ENCODE measurements at regions not wholly inside any gene's neighbourhood (a gene's known extent, or its start where the extent isn't known, plus 50 kb on each side); places are given as distances from the start of the nearest gene placed in this dataset.

DNA sequence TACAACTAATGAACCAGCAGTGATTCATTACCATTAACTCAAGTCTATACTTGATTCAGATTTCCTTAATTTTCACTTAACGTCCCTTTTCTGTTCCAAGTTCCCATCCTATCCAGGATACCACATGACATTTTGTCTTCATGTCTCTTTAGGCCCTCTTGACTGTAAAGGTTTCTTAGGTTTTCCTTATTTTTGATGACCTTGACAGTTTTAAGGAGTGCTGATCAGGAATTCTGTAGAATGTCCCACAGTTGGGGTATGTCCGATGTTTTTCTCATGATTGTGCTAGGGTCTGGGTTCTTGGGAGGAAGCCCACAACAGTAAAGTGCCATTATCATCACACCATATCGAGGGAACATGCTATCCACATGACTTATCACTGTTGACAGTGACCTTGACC is 162.7 kb downstream of the PTPN20 start:
- CTCF ChIA-PET, result no interaction called here
- in situ Hi-C loops (cut with HindIII; ENCODE audit: low pct_unique_long_range_greater_than_20kb, low sequenced_read_pairs), result no loop called here
- no peaks in the 10 kb centered on the region for H3K9me3 ChIP-seq (ENCODE audit: control insufficient read depth, insufficient read depth, low read depth, low read length)

DNA sequence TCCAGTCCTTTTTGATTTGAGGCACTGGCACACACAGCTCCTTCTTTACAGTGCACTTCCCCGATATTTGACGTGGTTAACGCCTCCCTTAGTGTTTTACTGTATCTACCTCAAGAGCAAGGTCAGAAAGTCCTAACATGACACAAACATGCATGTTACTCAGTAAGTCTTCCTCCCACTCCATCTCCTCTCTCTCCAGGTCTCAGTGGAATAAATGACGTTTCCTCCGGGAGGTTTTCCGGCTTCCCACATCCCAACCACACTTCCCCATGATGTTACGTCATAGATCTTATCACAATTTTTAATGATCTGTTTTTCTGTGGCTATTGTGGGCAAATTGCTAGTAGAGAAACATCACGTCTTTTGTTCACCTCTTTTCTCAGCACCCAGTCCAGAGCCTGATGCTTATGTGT is 165.7 kb downstream of the PTPN20 start:
- CTCF ChIA-PET, result no interaction called here
- Histone ChIP-seq H3K4me1 (ENCODE audit: control insufficient read depth, insufficient read depth, low read length) (no peaks in the 10 kb centered on the region), H3K9me3 (ENCODE audit: control insufficient read depth, insufficient read depth, low read depth, low read length) (no peaks in the 10 kb centered on the region), H3K36me3 (ENCODE audit: control insufficient read depth, insufficient read depth, low read length) (no peaks in the 10 kb centered on the region), H3K27ac (ENCODE audit: low read length) (no peak overlapping the region), H3K4me3 (ENCODE audit: low read depth in 2 of 2, low read length in 2 of 2) (no peak overlapping the region), H3K27me3 (ENCODE audit: control insufficient read depth, insufficient read depth, low read length) (peaks cover 13% of the 10 kb centered on the region; the same call in 1 of the 2 replicates)
- no TSS peak for BruUV-seq (replicated peaks)
- no peak for DNase-seq (ENCODE audit: low read depth, low spot score)
- POLR2A ChIA-PET, result no interaction called here
- TF ChIP-seq, protein P1, sequence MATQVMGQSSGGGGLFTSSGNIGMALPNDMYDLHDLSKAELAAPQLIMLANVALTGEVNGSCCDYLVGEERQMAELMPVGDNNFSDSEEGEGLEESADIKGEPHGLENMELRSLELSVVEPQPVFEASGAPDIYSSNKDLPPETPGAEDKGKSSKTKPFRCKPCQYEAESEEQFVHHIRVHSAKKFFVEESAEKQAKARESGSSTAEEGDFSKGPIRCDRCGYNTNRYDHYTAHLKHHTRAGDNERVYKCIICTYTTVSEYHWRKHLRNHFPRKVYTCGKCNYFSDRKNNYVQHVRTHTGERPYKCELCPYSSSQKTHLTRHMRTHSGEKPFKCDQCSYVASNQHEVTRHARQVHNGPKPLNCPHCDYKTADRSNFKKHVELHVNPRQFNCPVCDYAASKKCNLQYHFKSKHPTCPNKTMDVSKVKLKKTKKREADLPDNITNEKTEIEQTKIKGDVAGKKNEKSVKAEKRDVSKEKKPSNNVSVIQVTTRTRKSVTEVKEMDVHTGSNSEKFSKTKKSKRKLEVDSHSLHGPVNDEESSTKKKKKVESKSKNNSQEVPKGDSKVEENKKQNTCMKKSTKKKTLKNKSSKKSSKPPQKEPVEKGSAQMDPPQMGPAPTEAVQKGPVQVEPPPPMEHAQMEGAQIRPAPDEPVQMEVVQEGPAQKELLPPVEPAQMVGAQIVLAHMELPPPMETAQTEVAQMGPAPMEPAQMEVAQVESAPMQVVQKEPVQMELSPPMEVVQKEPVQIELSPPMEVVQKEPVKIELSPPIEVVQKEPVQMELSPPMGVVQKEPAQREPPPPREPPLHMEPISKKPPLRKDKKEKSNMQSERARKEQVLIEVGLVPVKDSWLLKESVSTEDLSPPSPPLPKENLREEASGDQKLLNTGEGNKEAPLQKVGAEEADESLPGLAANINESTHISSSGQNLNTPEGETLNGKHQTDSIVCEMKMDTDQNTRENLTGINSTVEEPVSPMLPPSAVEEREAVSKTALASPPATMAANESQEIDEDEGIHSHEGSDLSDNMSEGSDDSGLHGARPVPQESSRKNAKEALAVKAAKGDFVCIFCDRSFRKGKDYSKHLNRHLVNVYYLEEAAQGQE (IDR thresholded peaks at IDR 0.05; ENCODE audit: insufficient read depth in 1 of 2, low read depth in 2 of 2, low read length in 1 of 2), result no peak
- no peak for TF ChIP-seq POLR2AphosphoS5 (IDR thresholded peaks at IDR 0.05; ENCODE audit: low read depth, low read length)
- no peak for TF ChIP-seq SIN3A (IDR thresholded peaks at IDR 0.05; ENCODE audit: borderline replicate concordance, insufficient read depth, low read depth, low read length)
- TF ChIP-seq TCF7L2 (IDR thresholded peaks at IDR 0.05; ENCODE audit: low read depth, low read length), result no peak
- TF ChIP-seq, protein P2, sequence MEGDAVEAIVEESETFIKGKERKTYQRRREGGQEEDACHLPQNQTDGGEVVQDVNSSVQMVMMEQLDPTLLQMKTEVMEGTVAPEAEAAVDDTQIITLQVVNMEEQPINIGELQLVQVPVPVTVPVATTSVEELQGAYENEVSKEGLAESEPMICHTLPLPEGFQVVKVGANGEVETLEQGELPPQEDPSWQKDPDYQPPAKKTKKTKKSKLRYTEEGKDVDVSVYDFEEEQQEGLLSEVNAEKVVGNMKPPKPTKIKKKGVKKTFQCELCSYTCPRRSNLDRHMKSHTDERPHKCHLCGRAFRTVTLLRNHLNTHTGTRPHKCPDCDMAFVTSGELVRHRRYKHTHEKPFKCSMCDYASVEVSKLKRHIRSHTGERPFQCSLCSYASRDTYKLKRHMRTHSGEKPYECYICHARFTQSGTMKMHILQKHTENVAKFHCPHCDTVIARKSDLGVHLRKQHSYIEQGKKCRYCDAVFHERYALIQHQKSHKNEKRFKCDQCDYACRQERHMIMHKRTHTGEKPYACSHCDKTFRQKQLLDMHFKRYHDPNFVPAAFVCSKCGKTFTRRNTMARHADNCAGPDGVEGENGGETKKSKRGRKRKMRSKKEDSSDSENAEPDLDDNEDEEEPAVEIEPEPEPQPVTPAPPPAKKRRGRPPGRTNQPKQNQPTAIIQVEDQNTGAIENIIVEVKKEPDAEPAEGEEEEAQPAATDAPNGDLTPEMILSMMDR (IDR thresholded peaks at IDR 0.05), result no peak
- intact Hi-C loops (cut with micrococcal nuclease; ENCODE audit: unreplicated experiment) (no loop called here), in situ Hi-C loops (cut with HindIII; ENCODE audit: low pct_unique_long_range_greater_than_20kb, low sequenced_read_pairs) (no loop called here)
- ATAC-seq, result no peak

More for the DNA sequence above, 162.7 kb downstream of the PTPN20 start:
- H3K36me3 ChIP-seq (ENCODE audit: control insufficient read depth, insufficient read depth, low read length), result no peaks in the 10 kb centered on the region
- no peaks in the 10 kb centered on the region for H3K4me1 ChIP-seq (ENCODE audit: control insufficient read depth, insufficient read depth, low read length)
- ATAC-seq (no peak), DNase-seq (ENCODE audit: low read depth, low spot score) (no peak)
- intact Hi-C loops (cut with micrococcal nuclease; ENCODE audit: unreplicated experiment), result no loop called here
- H3K27me3 ChIP-seq (ENCODE audit: control insufficient read depth, insufficient read depth, low read length), result peaks cover 17% of the 10 kb centered on the region; the same call in 1 of the 2 replicates
- no TSS peak for BruUV-seq (replicated peaks)
- no peak overlapping the region for H3K27ac ChIP-seq (ENCODE audit: low read length)
- no peak overlapping the region for H3K4me3 ChIP-seq (ENCODE audit: low read depth in 2 of 2, low read length in 2 of 2)
- POLR2A ChIA-PET, result no interaction called here
- TF ChIP-seq SIN3A (IDR thresholded peaks at IDR 0.05; ENCODE audit: borderline replicate concordance, insufficient read depth, low read depth, low read length) (no peak), POLR2AphosphoS5 (IDR thresholded peaks at IDR 0.05; ENCODE audit: low read depth, low read length) (no peak), TCF7L2 (IDR thresholded peaks at IDR 0.05; ENCODE audit: low read depth, low read length) (no peak)
- TF ChIP-seq, protein P2 (IDR thresholded peaks at IDR 0.05), result no peak
- TF ChIP-seq, protein P1 (IDR thresholded peaks at IDR 0.05; ENCODE audit: insufficient read depth in 1 of 2, low read depth in 2 of 2, low read length in 1 of 2), result no peak
